B cell (primary cell): ENCODE measurements at regions not wholly inside any gene's neighbourhood (a gene's known extent, or its start where the extent isn't known, plus 50 kb on each side); places are given as distances from the start of the nearest gene placed in this dataset.

Source experiments
- ATAC-seq: fragments of 200-7000 bp; cut with Tn5 transposase; one replicate; pipeline ENCODE4 v1.10.0; 2021; ENCODE audit warnings: low read depth, mild to moderate bottlenecking, moderate number of reproducible peaks, moderate library complexity
- CTCF ChIA-PET: fragments of 350-600 bp; sonication (Branson Sonifier 250); formaldehyde crosslinking; loops from one replicate; lab custom pipeline; 2021; ENCODE audit warnings: antibody characterized with exemption, inconsistent platforms; lab: Charles Lee
- POLR2A ChIA-PET: fragments of 350-600 bp; sonication (Branson Sonifier 250); formaldehyde crosslinking; loops from one replicate; lab custom pipeline; 2021; ENCODE audit warnings: antibody characterized with exemption; lab: Charles Lee
- DNase-seq: peaks from one replicate; pipeline ENCODE4 v3.0.0; 2013
- H2AFZ ChIP-seq: 2 replicates; pipeline ENCODE4 v1.6.1; 2012; ENCODE audit warnings: mild to moderate bottlenecking, low read depth, low read length; ENCODE audit not compliant: insufficient read depth, poor library complexity, severe bottlenecking
- H3K27ac ChIP-seq, 2 donors: 1 replicate in 1 of 2; 2 replicates in 1 of 2; pipeline ENCODE4 v1.5.1; 2012 to 2013; ENCODE audit warnings: low read length in 2 of 2, mild to moderate bottlenecking in 2 of 2, moderate library complexity in 1 of 2
- H3K27me3 ChIP-seq, 4 experiments: fragments of 200-600 bp in 1 of 4; sonication (generic) in 1 of 4; replicated peaks in 1 of 4; 1 replicate in 2 of 4; 2 replicates in 2 of 4; pipeline versions ENCODE4 v1.6.1 to v1.7.0; 2013 to 2016; ENCODE audit warnings: low read length in 3 of 4, mild to moderate bottlenecking in 2 of 4, mixed read lengths in 1 of 4, moderate library complexity in 1 of 4; ENCODE audit not compliant: insufficient read depth in 4 of 4, control insufficient read depth in 3 of 4; ENCODE audit errors: control extremely low read depth in 1 of 4
- H3K36me3 ChIP-seq, 2 experiments: replicated peaks in 1 of 2; 1 replicate in 1 of 2; 2 replicates in 1 of 2; pipeline versions ENCODE4 v1.6.1 to v1.7.1; 2013; ENCODE audit warnings: low read length in 1 of 2; ENCODE audit not compliant: insufficient read depth in 2 of 2, control insufficient read depth in 1 of 2; ENCODE audit errors: control extremely low read depth in 1 of 2, extremely low read depth in 1 of 2
- H3K4me1 ChIP-seq, 2 donors: fragments of 200-600 bp in 1 of 2; sonication (generic) in 1 of 2; 1 replicate in 1 of 2; 2 replicates in 1 of 2; pipeline versions ENCODE4 v1.5.1 to v1.6.1; 2013 to 2017; ENCODE audit warnings: low read length in 2 of 2; ENCODE audit not compliant: control insufficient read depth in 2 of 2, insufficient read depth in 2 of 2
- H3K4me2 ChIP-seq: replicated peaks from 2 replicates; pipeline ENCODE3; 2012; ENCODE audit warnings: mild to moderate bottlenecking, low read depth, low read length; ENCODE audit not compliant: poor library complexity, severe bottlenecking
- H3K4me3 ChIP-seq, 5 experiments: fragments of 200-600 bp in 1 of 5; sonication (generic) in 1 of 5; 1 replicate in 3 of 5; 2 replicates in 2 of 5; pipeline versions ENCODE4 v1.5.1 to v1.7.0; 2011 to 2016; ENCODE audit warnings: low read length in 4 of 5, mild to moderate bottlenecking in 4 of 5, low read depth in 2 of 5, control low read depth in 1 of 5, moderate library complexity in 1 of 5; ENCODE audit not compliant: insufficient read depth in 1 of 5; ENCODE audit errors: control extremely low read depth in 1 of 5, extremely low read depth in 1 of 5
- H3K79me2 ChIP-seq: fragments of 200-600 bp; sonication (generic); one replicate; pipeline ENCODE4 v1.6.0; 2016; ENCODE audit warnings: low read length; ENCODE audit not compliant: control insufficient read depth, insufficient read depth
- H3K9ac ChIP-seq: fragments of 200-600 bp; sonication (generic); 2 replicates; pipeline ENCODE4 v1.6.1; 2017; ENCODE audit warnings: mild to moderate bottlenecking, low read length, moderate library complexity
- H3K9me3 ChIP-seq, 3 donors: one replicate each; pipeline versions ENCODE4 v1.6.1 to v1.7.1; 2013; ENCODE audit warnings: low read length in 2 of 3; ENCODE audit not compliant: control insufficient read depth in 2 of 3, insufficient read depth in 1 of 3; ENCODE audit errors: control extremely low read depth in 1 of 3
- H4K20me1 ChIP-seq: 2 replicates; pipeline ENCODE4 v1.6.0; 2012; ENCODE audit warnings: mild to moderate bottlenecking, low read length; ENCODE audit not compliant: insufficient read depth, control insufficient read depth, poor library complexity, severe bottlenecking
- H3K27ac Mint-ChIP-seq: one replicate; pipeline ENCODE4 v1.8.0; 2021; ENCODE audit warnings: mixed read lengths
- H3K27me3 Mint-ChIP-seq: one replicate; pipeline ENCODE4 v1.8.0; 2021; ENCODE audit warnings: mixed read lengths
- H3K4me1 Mint-ChIP-seq: one replicate; pipeline ENCODE4 v1.8.0; 2021; ENCODE audit warnings: mixed read lengths
- H3K4me3 Mint-ChIP-seq: one replicate; pipeline ENCODE4 v1.8.0; 2021; ENCODE audit warnings: mixed read lengths
- H3K9me3 Mint-ChIP-seq: one replicate; pipeline ENCODE4 v1.8.0; 2022; ENCODE audit warnings: mixed read lengths; ENCODE audit not compliant: insufficient read depth
- CTCF ChIP-seq: fragments of 200-600 bp; IDR thresholded peaks from one replicate; pipeline ENCODE4 v1.8.0; 2022; ENCODE audit warnings: antibody characterized with exemption, mild to moderate bottlenecking
- EZH2 ChIP-seq: IDR thresholded peaks from 2 replicates; pipeline ENCODE4 v1.6.1; 2012; ENCODE audit warnings: borderline replicate concordance, low read depth, mild to moderate bottlenecking, moderate library complexity, low read length; ENCODE audit not compliant: insufficient read depth, poor library complexity, severe bottlenecking
- WGBS: methylation state at CpG from one replicate; pipeline ENCODE4 v1.1.5; 2013; ENCODE audit warnings: missing lambda C conversion rate; ENCODE audit not compliant: insufficient coverage; 5-methylcytosine and 5-hydroxymethylcytosine counted together
- intact Hi-C: fragments of 100-400 bp; cut with micrococcal nuclease; formaldehyde crosslinking; loops from one replicate; pipeline ENCODE4 v1.10.0; 2022

GRCh38 chr13:104898484-104898883 is 1637.0 kb downstream of the EFNB2 start:
- ChIA-PET CTCF (no interaction called here), POLR2A (no interaction called here)
- DNase-seq = no peak
- no peaks in the 10 kb centered on the region for H4K20me1 ChIP-seq
- whole genome bisulfite sequencing = no CpG with 5 or more reads among the region's 3 CpGs
- no peaks in the 10 kb centered on the region for H3K27me3 ChIP-seq
- TF ChIP-seq EZH2 = no peak
- TF ChIP-seq CTCF = no peak
- H3K4me3 ChIP-seq = no peak overlapping the region
- no peaks in the 10 kb centered on the region for H3K36me3 ChIP-seq
- Mint-ChIP-seq H3K9me3 (peaks cover 2% of the 10 kb centered on the region), H3K27ac (no peak overlapping the region), H3K4me3 (no peak overlapping the region), H3K27me3 (no peaks in the 10 kb centered on the region), H3K4me1 (no peaks in the 10 kb centered on the region)
- intact Hi-C loops = no loop called here
- H3K9me3 ChIP-seq = no peaks in the 10 kb centered on the region
- H3K4me2 ChIP-seq = no peak overlapping the region
- ATAC-seq = no peak
- no peaks in the 10 kb centered on the region for H3K79me2 ChIP-seq
- no peak overlapping the region for H3K27ac ChIP-seq
- no peaks in the 10 kb centered on the region for H3K4me1 ChIP-seq
- H2AFZ ChIP-seq = no peak overlapping the region
- no peak overlapping the region for H3K9ac ChIP-seq

GRCh38 chr13:104895521-104895920 is 1639.9 kb downstream of the EFNB2 start:
- DNase-seq (no peak), ATAC-seq (no peak)
- Mint-ChIP-seq H3K27me3 (no peaks in the 10 kb centered on the region), H3K27ac (no peak overlapping the region), H3K9me3 (peaks cover 2% of the 10 kb centered on the region), H3K4me3 (no peak overlapping the region), H3K4me1 (no peaks in the 10 kb centered on the region)
- no peaks in the 10 kb centered on the region for H3K36me3 ChIP-seq
- no peak overlapping the region for H3K27ac ChIP-seq
- intact Hi-C loops = no loop called here
- H3K9ac ChIP-seq = no peak overlapping the region
- H3K4me1 ChIP-seq = no peaks in the 10 kb centered on the region
- no peaks in the 10 kb centered on the region for H4K20me1 ChIP-seq
- POLR2A ChIA-PET = no interaction called here
- no peak overlapping the region for H2AFZ ChIP-seq
- TF ChIP-seq CTCF (no peak), EZH2 (no peak)
- no peak overlapping the region for H3K4me2 ChIP-seq
- no peak overlapping the region for H3K4me3 ChIP-seq
- CTCF ChIA-PET = no interaction called here
- no peaks in the 10 kb centered on the region for H3K9me3 ChIP-seq
- H3K79me2 ChIP-seq = no peaks in the 10 kb centered on the region
- no peaks in the 10 kb centered on the region for H3K27me3 ChIP-seq
- WGBS = no CpG with 5 or more reads among the region's 1 CpG
